ENCODE measurements at regions not wholly inside any gene's neighbourhood (a gene's known extent, or its start where the extent isn't known, plus 50 kb on each side); places are given as distances from the start of the nearest gene placed in this dataset.

- TF ChIP-seq ZNF513 (tag by site-specific recombination; IDR thresholded peaks at IDR 0.05) (no peak), ZNF610 (tag by site-specific recombination; IDR thresholded peaks at IDR 0.05; ENCODE audit: borderline replicate concordance) (no peak), ZNF302 (tag by site-specific recombination; IDR thresholded peaks at IDR 0.05; ENCODE audit: low read depth) (no peak), GFI1B (tag by site-specific recombination; IDR thresholded peaks at IDR 0.05) (no peak), ZNF549 (tag by site-specific recombination; IDR thresholded peaks at IDR 0.05) (no peak), ZNF488 (tag by site-specific recombination; IDR thresholded peaks at IDR 0.05) (no peak), ZNF248 (tag by site-specific recombination; IDR thresholded peaks at IDR 0.05) (no peak), ZBTB44 (tag by site-specific recombination; IDR thresholded peaks at IDR 0.05) (no peak), ZNF24 (tag by site-specific recombination; IDR thresholded peaks at IDR 0.05) (no peak), BCL6B (tag by site-specific recombination; IDR thresholded peaks at IDR 0.05) (no peak), ZNF175 (tag by site-specific recombination; IDR thresholded peaks at IDR 0.05) (no peak), GLIS2 (tag by site-specific recombination; IDR thresholded peaks at IDR 0.05) (no peak)
These were observed 257.7 kb downstream of the BAMBI start (continued) for GRCh38 chr10:28935061-28935460.

GRCh38 chr10:28937959-28938358 is 260.6 kb downstream of the BAMBI start:
- ChIA-PET POLR2A (no interaction called here), CTCF (interaction anchor here (0.7 to 2.2 kb wide), 6 partner anchors 9 to 366 kb away, joined by 3 to 17 read pairs (median 6); no protein-coding TSS in a partner anchor)
- H3K4me3 ChIP-seq (ENCODE audit: low read depth, low read length) = no peak overlapping the region
- H3K9me3 ChIP-seq (ENCODE audit: control insufficient read depth, insufficient read depth, low read depth, low read length) = no peaks in the 10 kb centered on the region
- peaks cover 16% of the 10 kb centered on the region for H3K4me1 ChIP-seq (ENCODE audit: control insufficient read depth, insufficient read depth, low read length)
- no peak overlapping the region for H3K27ac ChIP-seq (ENCODE audit: extremely low read depth, low read depth, low read length)
- H3K36me3 ChIP-seq (ENCODE audit: control insufficient read depth in 2 of 2, insufficient read depth in 1 of 2, low read length in 2 of 2) = no peaks in the 10 kb centered on the region
- TF ChIP-seq YY1 (tag by site-specific recombination; IDR thresholded peaks at IDR 0.05) = no peak
- no peak for TF ChIP-seq ZNF221 (tag by site-specific recombination; IDR thresholded peaks at IDR 0.05; ENCODE audit: borderline replicate concordance)
- no peak for TF ChIP-seq ZNF140 (tag by site-specific recombination; IDR thresholded peaks at IDR 0.05)
- TF ChIP-seq KLF10 (tag by site-specific recombination; IDR thresholded peaks at IDR 0.05) = no peak
- TF ChIP-seq ZNF26 (tag by site-specific recombination; IDR thresholded peaks at IDR 0.05) = no peak
- no peak for TF ChIP-seq ZFP69B (tag by site-specific recombination; IDR thresholded peaks at IDR 0.05)
- no peak for TF ChIP-seq ZNF362 (tag by site-specific recombination; IDR thresholded peaks at IDR 0.05)
- TF ChIP-seq KLF1 (tag by site-specific recombination; IDR thresholded peaks at IDR 0.05) = no peak
- no peak for TF ChIP-seq ZNF488 (tag by site-specific recombination; IDR thresholded peaks at IDR 0.05)
- no peak for TF ChIP-seq SCRT1 (tag by site-specific recombination; IDR thresholded peaks at IDR 0.05; ENCODE audit: borderline replicate concordance)
- TF ChIP-seq ZNF292 (tag by site-specific recombination; IDR thresholded peaks at IDR 0.05; ENCODE audit: borderline replicate concordance, low read depth) = no peak
- no peak for TF ChIP-seq ZBTB26 (tag by site-specific recombination; optimal IDR thresholded peaks at IDR 0.05)
- no peak for TF ChIP-seq ZNF701 (tag by site-specific recombination; IDR thresholded peaks at IDR 0.05)
- TF ChIP-seq ZNF423 (tag by site-specific recombination; IDR thresholded peaks at IDR 0.05) = no peak
- TF ChIP-seq ZNF837 (tag by site-specific recombination; IDR thresholded peaks at IDR 0.05) = no peak
- TF ChIP-seq SALL2 (tag by site-specific recombination; IDR thresholded peaks at IDR 0.05; ENCODE audit: borderline replicate concordance) = no peak
- no peak for TF ChIP-seq ZNF394 (tag by site-specific recombination; IDR thresholded peaks at IDR 0.05; ENCODE audit: borderline replicate concordance)
